ENCODE measurements at regions not wholly inside any gene's neighbourhood (a gene's known extent, or its start where the extent isn't known, plus 50 kb on each side); places are given as distances from the start of the nearest gene placed in this dataset.

DNA sequence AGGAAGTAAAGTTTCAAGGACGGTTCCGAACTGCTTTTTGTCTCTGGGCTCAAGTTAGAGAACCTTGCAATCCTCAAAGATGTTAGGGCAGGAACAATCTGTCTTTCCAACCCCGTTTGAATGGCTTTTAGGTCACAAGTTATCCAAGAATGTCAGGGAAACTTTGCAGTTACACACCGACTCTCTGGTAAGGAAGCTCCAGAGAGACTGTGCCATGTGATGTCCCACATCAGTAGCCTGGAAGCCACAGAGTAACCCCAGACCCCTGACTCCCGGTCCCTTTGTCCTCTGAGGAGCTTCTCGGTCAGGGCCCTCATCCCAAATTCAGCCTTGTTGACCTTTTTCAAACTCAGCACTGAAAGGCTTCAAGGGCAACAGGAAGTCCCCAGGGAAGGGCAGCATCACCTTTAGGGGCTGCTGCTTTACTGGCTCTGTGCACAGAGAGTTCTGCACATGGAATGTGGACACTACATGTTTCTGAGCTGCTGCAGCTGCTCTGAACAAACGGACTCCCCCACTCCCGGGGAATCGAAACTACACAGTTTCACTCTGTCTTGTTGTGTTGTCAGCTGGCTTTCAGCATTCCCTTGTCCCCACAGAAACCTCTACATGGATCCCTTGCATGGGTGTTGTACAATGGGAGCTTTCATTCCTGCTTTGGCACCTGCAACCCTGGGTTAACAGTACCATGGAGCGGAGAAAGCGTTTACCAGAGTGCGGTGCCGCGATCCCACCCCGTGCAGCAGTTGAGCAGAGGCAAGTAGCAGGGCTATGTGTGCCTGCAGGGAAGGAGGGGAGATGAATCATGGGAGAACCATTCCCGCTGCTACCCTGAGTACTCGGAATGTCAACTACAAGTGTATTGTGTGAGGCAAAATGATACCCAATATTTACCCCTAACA is 408.2 kb upstream of the THBS1 start:
- DNase-seq = peak in 35 of 56 donors; percentile 2 to 53 (median 18)

DNA sequence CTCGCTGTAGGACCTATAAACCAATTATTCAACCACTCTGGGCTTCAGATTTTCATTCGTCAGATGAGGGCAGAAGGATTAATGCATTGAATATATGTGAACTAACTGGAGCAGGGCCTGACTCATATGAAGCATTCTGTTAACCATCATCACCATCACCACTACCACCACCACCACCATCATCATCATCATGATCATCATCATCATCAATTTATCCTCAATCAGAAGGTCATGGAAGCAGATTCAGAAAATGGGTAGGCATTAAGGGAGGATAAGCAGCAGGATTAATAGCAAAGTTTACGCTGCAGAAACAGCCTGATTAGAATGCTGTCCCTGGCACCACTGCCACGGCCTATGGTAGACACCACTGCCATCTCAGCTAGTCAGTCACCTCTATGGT is 407.5 kb upstream of the THBS1 start:
- DNase-seq = no peak

- DNase-seq = no peak
Observed at GRCh38 chr15:39174332-39174731, 406.5 kb upstream of the THBS1 start.

DNA sequence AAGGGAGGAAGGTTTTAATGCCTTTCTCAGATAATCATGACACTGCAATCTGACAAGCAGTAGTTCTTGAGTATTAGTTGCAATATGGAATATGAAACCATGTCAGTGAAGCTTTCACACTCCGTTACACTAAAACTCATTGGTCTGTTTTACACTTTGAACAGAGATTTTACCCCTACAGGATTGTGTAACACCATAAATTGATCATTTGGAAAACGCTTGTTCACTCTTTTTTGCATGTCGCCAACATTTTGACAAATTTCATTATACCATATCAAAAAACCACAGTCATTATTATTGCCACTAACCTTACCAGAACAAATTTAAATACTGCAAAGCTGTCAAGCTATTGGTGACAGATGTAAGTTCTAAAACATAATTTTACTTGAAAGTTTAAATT is 404.8 kb upstream of the THBS1 start:
- DNase-seq = no peak

- DNase-seq = no peak
Observed at GRCh38 chr15:39177561-39177960, 403.3 kb upstream of the THBS1 start.

DNA sequence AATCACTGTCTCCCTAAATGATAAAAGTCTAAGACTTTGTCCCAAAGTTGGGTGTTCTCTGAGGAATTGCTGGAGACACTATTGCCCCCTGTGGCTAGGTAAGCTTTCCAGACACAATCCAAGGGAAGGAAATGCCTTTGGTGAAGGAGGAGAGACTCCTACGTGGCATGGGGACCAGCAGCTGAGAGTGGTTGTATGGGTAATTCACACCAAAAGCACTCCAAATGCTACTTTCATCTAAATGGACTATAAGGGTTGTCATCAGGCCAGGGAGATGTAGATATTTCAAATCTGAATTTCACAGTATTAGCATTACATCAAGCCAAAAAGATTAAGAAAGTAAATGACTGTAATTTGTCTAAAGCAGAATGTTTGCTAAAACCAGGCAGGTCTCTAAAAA is 400.8 kb upstream of the THBS1 start:
- no peak for DNase-seq

- no peak for DNase-seq
Observed at GRCh38 chr15:39180483-39180933, 400.4 kb upstream of the THBS1 start.

DNA sequence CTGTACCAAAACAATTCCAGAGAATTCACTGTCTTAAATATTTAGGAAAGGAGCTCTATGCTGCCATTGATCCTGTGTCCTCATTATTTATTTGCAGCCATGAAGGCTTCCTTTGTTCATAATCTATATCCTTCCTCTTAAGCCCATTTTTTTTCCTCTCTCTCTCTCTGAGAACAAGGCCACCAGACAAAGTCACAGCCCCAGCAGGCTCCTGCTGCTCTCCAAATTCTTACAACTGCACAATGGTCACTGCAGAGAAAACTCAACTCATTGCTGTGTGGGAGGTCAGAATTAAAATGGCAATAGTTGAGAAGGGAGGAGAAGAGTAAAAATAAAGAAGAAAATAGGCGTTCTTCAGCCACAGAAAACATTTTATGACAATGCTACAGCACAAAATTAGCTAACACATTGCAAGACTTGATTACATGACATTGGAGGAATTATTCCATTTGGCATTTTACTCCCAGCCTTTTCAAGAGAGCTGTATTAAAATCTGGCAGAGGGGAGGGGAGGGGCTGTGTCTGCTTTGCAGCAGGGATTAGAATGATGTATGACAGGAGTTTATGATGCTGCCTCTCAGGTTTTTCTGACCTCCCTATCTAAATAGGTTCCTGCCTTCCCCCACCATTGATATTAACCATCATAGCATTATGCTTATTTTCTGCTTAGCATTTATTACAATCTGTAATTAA is 399.7 kb upstream of the THBS1 start:
- DNase-seq = no peak

GRCh38 chr15:39181940-39182339 is 398.9 kb upstream of the THBS1 start:
- DNase-seq = no peak

- DNase-seq = no peak
Observed at GRCh38 chr15:39183164-39183881, 397.6 kb upstream of the THBS1 start.

DNA sequence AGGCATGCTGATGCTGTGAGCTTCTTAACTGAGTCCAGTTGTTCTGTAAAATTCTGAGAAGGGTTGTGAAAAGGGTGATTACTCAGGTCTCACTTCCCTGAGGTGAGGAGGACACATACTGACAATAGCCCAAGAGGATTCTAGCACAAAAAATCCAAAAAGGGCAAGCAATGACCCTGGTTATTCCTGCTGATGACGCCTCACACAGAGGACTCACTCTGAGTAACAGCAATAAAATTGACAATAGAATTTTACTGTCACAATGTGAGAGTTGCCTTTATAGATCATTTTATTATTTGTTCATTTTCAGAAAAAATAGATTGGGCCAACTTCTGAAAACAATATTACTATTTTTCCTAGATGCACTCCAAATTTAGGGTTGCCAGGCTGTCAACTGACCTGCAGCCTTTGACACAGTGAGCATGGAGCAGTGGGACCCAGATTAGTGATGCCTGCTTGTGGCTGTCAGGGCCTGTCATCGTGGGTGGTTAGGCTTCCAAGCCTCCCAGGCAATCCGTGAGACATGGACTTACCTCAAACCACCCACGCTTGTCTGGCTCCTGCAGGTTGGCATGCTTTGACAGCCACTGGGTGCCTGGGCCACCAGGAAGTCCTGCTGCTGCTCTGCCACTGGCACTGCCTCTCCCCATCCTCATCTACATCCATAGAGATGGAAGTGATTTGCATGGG is 396.0 kb upstream of the THBS1 start:
- DNase-seq = no peak

DNA sequence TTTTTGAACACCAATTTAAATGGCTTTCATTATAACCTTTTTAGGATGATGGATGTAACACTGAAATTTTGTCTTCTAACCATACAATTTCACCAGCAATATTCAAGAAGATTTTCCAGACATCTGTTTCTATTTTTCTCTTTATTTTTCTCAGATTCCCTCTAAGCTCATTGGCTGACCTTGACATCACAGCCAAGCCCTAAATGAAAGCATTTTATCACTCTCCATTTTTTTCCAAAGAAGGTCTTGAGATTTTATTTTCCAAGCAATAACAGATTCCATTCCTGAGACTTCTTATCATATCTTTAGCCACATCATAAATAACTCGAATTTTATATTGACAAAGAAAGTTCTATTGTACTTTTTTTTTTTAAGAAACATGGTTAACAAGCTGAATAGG is 392.6 kb upstream of the THBS1 start:
- no peak for DNase-seq

DNA sequence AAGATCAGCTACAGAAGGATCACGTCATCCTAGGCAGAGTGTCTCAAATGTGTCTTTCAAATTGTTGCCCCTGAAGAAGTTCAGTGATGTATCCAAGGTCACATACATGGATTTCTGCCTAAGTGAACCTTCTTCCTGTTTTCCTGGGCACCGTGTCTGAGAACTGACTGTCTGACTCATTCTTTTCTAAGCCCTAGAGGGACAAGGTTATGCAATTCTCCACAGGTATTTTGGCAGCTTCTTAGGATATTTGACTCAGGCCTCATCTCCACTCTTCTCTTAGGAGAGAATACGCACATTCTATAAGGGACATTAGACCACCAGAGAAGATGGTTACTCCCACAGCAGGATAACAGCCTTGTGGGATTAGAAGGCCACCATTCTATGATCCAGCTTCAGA is 391.9 kb upstream of the THBS1 start:
- DNase-seq = no peak

GRCh38 chr15:39191871-39192291 is 389.0 kb upstream of the THBS1 start:
- DNase-seq = no peak

- no peak for DNase-seq
Observed at GRCh38 chr15:39192351-39192750, 388.5 kb upstream of the THBS1 start.

GRCh38 chr15:39192979-39193560 is 387.8 kb upstream of the THBS1 start:
- DNase-seq = no peak

DNA sequence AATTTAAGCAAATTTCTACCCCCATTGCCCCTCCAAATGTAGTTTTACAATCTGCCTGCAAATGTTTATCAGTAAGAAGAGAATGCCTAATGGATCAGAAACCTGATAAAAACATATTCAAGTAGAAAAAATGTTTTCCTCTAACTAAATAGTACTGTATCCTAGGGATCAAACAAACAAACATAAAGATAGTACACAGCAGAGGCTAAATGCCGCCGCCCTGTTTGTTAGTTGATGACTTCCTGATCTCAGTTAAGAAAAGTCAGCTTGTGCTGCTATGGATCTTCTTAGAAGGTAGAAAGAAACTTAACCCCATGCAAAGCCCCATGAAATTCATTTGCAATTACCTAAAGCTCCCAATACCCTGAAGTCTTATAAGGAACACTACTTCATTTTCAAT is 387.3 kb upstream of the THBS1 start:
- DNase-seq = no peak

DNA sequence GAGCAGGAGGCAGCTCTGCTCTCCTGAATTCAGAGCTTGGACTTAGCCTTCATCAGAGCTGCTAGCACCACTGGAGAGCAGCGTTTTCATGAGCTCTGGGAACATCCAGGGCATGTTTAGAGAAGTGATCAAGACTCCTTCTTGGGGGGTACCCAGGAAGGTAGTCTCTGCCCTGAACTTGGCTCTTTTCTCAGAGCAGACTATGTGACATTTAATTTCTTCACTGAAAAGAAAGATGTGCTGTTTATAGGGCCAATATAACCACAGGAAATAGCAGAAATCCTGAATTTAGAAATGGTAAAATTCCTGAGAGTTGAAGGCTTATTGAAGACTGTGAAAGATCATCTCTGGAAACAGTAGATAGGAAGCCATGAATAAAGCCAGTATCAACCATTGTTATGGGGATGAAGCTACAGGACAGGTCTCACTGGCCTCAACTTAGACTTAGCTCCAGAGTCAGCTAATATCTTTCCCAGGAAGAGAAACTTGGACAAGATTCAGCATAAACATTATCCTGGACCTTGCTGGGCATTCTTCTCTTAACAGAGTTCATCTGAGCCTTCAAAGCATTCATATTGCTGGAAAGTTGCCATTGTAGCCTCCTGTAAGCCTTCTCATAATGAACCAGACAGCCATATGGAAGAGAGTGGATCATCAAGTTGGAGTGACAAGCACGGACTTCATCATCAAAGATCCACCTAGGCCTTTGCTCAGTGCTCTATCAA is 386.6 kb upstream of the THBS1 start:
- no peak for DNase-seq

DNA sequence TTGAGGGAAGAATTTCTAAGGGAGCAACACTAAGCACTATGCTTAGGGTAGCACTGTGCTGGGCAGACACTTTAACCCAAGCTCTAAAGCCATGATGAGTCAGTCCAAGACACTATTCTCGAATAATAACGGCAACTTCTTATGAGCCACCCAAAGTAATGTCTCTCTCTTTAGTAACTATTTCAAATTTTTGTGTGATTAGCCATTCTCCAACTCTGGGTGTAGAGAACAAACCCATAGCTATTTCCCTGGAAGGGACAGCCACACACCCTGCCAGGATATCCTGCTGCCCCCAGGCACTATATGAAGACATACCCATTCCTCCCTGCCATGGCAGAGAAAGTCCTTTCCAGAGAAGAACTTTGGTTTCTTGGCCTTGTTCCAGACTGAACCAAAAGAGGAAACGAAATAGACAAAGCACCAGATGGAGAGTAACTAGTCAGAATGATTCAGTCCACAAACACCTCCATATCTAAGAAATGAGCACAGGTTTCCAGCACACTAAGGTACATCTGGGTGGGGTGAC is 384.9 kb upstream of the THBS1 start:
- no peak for DNase-seq

Data from amygdala (tissue), 56 donors.